Inflammatory macrophage (primary cell): ENCODE measurements at regions not wholly inside any gene's neighbourhood (a gene's known extent, or its start where the extent isn't known, plus 50 kb on each side); places are given as distances from the start of the nearest gene placed in this dataset.
A peak's percentile ranks its signal among the peaks of the same experiment; 100 is the strongest.
"Not testable (repeated sequence)": the region's sequence is repeated elsewhere in the genome, so short reads cannot be mapped to it uniquely, and the experiment has no call there.

ENCODE experiments used
- DNase-seq, 2 donors: peaks; one replicate each; pipeline ENCODE4 v3.0.0-alpha.2; 2020 to 2022

DNA sequence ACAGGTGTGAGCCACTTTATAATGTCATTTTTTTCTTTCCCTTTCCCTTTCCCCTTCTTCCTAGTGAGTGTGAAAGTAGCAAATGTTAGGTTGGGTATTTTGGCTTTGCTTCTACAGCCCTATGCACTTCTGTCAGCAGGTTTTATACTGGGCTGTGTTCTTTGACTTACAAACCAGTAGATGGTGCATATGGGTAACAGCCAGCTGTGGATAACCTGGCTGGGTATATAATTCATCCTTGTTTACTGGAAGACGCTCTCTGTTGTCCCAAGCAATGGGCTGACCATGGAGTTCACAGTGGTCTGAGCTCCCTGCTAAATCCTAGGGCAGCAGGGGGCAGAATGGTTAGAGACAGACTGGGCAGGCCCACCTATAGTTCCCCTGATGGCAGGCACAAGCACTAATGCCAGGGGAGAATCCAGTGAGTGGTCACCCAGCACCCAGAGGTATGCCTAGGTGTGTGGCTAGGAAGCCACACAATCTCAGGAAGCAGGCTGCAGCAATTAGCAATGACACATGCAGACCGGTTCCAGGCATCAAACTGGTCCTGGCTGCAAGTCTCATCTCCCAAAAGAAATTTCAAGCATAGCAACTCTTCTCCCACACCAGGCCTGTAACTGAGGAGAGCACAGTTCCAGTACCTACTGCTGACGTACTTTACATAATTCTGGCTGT lies 592.7 kb upstream of the MAN1A1 start:
- no peak for DNase-seq

DNA sequence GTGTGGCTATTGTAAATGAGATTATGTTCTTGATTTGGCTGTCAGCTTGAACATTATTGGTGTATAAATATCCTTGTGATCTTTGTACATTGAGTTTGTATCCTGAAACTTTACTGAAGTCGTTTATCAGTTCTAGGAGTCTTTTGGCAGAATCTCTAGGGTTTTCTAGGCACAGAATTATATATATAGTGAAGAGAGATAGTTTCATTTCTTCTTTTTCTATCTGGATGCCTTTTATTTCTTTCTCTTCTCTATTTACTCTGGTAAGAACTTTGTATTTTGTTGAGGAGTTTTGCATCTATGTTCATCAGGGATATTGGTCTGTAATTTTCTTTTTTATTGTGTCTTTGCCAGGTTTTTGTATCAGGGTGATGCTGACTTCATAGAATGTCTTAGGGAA lies 589.2 kb upstream of the MAN1A1 start:
- no peak for DNase-seq

DNA sequence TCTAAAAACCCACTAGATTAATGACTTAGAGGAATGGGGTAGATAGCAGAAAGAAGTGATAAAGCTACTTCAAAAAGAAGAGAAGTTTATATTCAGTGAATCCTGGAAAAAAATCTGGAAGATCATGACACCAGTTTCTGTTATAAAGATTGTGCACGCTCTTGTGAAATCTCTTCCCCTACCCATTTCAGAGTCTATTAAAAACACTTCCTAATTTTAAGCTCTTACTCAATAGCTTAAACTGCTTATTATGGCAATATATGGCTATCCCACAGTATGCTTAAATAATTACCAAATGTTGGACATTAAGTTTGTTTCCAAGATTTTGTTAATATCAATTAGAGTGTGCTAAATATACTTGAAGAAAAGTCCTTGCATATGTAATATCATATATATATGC lies 585.3 kb upstream of the MAN1A1 start:
- peak; percentile 21 to 70 for DNase-seq

DNA sequence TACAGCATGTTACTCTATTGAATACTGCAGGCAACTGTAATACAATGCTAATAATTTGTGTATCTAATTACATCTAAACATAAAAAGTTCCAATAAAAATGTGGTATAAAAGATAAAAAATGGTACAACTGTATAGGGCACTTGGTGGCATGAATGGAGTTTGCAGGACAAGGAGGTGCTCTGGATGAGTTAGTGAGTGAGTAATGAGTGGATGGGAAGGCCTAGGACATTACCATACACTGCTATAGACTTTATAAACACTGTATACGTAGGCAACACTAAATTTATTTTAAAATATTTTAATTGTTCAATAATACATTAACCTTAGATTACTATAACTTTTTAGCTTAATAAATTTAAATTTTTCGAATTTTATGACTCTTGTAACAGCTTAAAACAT lies 579.6 kb upstream of the MAN1A1 start:
- DNase-seq = no peak

DNA sequence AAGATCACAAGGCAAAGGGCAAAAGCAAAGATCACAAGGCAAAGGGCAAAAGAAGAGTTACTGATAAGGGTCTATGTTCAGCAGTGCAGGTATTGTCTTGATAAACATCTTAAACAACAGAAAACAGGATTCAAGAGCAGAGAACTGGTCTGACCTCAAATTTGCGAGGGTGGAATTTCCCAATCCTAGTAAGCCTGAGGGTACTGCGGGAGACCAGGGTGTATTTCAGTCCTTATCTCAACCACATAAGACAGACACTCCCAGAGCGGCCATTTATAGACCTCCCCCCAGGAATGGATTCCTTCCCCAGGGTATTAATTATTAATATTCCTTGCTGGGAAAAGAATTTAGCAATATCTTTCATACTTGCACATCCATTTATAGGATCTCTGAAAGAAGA lies 575.3 kb upstream of the MAN1A1 start:
- not testable (repeated sequence) for DNase-seq

DNA sequence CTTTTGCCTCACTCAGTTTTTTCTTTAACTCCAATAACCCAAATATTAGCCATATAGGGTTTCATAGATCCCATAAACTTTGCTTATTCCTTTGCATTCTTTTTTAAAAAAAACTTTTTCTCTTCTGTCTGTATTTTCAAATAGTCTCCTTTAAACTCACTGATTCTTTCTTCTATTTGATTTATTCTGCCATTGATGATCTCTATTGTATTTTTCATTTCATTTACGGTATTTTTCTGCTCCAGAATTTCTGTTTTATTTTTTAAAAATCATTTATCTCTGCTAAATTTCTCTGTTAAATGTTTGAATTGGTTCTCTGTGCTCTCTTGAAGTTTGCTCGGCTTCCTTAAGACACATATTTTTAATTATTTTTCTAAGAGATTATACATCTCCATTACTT lies 573.3 kb upstream of the MAN1A1 start:
- DNase-seq = no peak

DNA sequence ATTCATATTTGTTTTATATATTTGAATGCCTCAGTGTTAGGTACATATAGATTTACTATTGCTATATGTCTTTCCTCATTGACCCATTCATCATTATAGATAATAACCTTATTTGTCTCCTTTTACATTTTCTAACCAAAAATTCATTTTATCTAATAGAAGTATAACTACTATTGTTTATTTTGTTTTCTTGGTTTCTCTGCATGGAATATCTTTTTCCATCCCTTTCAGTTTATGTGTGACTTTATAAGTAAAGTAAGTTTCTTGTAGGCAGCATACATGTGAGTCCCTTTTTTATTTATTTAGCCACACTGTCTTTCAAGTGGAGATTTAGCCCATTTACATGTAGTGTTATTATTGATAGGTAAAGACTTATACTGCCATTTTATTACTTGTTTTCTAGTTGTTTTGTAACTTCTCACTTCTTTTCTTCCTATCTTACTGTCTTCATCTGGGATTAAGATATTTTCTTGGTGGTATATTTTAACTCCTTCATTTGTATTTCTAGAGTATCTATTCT lies 572.0 kb upstream of the MAN1A1 start:
- DNase-seq = no peak

DNA sequence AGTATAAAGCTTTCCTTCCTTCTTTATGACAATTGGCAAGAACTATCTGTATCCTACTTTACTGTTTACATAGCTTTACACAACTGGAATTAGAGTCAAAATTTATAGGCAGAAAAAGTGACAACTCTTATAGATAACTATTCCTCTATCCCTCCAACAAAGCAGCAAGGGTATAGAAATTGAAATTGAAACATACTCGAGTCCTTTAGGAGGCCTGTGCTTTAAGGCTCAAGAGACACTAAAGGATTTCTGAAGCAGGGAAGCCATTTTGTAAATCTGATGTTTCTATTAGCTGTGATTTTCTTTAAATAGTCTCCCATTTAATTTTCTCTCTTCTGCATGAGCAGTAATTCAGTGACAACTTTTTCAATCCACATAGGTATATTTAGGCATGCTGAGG lies 567.6 kb upstream of the MAN1A1 start:
- no peak for DNase-seq

DNA sequence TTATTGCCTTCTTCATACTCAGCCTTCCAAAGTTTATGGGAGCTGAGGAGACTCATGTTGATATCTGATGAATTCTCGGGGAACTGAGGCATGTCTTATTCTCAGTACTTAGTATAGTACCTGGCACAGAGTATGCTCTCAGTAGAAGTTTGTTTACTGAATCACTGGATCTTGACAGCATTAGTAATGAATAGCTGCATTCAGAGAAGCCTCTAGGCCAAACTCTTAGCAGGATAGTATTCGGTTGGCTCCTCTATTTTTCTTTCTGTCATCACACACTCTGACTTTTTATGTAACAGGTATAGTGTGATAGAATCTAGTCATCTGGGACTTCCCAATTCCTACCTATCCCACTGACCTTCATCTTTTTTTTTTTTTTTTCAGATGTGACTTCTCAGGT lies 566.4 kb upstream of the MAN1A1 start:
- no peak for DNase-seq

DNA sequence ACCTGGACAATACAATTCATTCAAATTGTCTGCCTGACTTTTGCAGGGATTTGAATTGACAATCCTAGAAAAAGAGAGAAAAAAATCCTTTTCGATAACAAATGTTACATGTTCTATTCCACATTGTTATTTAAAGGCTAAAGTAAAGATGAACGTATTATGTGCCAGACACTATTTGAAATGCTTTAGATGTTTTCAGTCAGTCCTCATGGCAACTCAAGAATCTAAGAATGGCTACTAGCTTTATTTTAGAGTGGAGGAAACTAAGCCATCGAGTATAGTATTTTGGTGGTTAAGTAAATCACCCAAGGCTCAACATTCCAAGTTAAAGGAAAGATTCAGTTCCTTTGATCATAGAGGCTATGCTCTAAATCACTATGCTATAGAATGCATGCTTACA lies 558.6 kb upstream of the MAN1A1 start:
- DNase-seq = no peak

DNA sequence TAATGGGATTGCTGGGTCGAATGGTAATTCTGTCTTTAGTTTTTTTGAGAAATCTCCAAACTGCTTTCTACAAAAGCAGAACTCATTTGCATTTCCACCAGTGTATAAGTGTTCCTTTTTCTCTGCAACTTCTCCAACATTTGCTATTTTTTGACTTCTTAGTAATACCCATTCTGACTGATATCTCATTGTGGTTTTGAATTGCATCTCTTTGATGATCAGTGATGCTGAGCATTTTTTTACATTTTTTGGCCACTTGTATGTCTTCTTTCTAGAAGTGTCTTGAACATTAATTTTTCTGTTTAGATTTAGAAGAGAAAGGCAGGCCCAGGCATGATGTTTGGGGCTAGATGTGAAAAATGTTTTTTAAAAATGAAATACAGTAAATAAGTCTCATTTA lies 553.1 kb upstream of the MAN1A1 start:
- DNase-seq = peak; percentile 48 to 49

DNA sequence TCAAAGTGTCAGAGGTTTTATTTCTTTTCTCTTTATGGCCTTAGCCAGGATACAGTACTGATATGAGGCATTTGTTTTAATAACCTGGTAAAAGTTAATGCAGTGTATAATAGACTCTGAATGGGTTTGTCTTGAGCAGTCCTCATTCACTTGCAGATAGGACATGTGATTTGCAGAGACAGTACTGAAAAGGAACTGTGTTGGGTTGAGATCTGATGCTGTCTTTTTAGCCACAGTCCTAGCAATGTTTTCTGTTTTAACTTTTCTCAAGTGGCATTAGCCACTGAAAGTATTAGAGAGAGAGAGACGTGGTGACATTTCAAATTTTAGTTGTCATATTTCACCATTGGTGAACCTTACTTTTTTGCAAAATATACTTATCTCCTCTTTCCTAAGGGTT lies 547.2 kb upstream of the MAN1A1 start:
- DNase-seq = no peak

DNA sequence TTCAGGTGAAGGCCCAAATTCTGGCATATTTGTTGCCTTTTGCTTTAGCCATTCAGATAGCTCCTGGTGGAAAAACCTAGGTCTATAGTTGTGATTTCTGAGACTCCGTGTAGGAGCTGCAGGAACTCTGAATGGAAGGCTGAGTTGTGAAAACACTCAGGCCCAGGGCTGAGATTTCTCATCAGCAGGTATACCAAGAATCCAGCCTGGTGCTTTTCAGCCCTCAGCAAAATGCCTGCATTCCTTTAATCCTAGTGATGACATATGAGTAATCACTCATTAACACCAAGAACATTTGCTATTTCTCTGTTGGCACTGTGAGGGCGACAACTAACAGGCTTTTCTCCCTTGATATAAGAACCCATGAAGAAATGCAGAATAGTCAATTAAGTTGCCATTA lies 546.1 kb upstream of the MAN1A1 start:
- no peak for DNase-seq

DNA sequence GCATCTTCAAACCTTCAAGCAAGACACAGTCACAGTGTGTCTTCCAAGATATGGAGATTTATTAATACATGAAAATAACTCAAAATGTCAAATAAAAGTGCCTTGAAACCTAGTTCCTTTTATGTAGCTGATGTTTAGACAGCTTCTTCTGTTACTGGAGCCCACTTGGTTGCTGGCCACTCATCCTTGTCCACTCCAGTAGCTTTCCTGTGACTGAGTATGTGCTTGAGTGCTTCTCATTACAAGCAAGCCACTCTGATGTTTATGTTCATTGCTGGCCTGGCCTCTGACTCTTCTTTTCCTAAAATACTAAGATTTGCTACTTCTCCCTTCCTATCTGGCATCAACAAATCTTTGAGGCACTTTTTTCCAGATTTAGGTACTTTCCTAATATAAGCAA lies 545.2 kb upstream of the MAN1A1 start:
- DNase-seq = no peak

DNA sequence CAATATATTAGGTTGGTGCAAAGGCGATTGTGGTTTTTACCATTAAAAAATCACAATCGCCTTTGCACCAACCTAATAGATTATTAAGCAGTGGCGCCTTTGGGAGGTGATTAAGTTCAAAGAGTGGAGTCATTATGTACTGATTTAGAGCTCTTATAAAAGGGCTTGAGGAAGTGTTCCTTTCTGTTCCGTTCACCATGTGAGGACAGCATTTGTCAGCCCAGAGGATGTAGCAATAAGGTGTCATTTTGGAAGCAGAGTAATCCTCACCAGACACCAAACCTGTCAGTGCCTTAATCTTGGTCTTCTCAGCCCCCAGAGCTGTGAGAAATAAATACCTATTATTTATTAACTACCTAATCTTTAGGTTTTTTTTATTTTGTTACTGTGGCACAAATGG lies 542.1 kb upstream of the MAN1A1 start:
- DNase-seq = peak; percentile 22 to 58

DNA sequence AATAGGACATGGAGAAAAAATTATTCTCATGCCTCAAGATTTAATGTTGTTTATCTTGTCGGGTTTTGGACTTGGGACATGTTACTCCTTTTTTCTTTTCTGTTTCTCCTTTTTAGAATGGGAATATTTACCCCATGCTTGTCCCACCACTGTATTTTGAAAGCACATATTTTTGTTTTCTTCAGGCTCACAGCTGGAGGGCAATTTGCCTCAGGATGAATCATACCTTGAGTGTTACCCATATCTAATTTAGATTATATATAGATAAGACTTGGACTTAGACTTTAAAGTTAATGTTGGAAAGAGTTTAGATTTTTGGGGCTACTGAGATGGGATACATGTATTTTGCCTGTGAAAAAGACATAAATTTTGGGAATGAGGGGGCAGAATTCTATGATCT lies 541.6 kb upstream of the MAN1A1 start:
- DNase-seq = no peak

DNA sequence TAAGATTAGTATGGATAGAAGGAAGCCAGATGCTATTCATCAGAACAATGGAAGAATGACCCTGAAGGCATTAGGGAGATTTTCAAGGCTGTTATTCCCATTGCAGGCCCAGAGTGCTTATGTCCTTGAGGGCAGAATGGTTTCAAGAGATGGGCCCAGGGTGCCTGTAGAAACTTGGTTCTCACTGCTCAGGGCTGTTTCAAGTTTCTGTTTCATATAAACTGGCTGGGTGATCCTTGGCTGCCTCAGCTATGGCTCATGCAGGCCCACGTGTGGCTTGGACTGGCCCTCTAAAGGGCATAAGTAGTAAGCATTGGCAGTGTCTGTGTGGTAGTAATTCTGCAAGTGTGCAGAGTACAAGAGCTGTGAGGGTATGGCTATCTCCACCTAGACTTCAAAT lies 540.9 kb upstream of the MAN1A1 start:
- DNase-seq = no peak

DNA sequence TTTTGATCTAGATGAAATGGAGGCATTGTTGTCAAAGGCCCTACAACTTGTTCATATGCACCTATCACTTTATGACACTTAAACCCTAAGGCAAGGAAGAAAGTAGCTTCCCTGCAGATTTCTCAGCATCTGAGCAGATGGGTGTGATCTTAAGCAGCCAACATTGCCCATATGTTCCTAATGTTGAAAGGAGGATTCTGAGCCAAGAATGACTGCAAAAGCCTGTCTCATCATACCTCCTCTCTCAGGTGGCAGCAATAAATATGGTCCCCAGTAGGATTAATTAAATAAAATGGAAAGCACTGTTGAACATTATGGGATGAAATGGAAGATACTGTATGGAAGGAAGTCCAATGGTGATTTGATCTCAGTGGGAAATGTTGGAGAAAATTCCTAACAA lies 538.1 kb upstream of the MAN1A1 start:
- DNase-seq = no peak

DNA sequence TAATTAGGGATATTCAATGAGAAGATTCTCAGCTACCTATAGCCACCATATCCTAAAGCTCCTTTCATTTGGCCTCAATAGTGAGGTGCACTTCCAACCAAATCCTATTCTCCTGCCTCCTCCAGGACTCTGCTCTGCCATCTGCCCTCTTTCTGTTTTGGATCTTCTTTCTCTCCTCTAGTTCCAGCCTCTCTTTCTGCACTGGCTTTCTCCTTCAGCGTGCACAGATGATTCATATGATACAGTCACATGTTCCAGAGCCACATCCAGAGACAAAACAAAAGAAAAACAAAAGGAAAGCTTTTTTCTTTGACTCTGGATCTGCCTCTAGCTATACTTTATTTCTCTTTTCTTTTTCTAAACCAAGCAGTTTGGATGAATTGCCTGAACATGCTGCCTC lies 531.9 kb upstream of the MAN1A1 start:
- no peak for DNase-seq

DNA sequence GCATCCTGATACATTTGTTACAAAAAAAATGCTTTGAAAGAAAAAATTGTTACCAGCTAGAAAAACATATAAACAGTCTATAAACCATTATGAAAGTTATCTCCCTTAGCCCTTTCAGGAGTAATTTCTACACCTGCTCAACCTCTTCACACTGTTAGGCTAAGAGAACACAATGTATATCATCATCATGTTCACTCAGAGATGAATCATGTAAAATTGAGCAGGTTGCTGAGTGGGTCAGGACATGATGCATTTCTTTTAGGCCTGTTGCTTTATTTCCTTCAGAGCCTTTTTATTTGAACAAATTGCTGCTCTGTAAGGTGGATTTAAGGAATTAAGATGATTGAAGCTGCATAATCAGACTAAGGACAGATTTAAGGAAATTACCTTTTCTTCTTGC lies 531.3 kb upstream of the MAN1A1 start:
- no peak for DNase-seq

DNA sequence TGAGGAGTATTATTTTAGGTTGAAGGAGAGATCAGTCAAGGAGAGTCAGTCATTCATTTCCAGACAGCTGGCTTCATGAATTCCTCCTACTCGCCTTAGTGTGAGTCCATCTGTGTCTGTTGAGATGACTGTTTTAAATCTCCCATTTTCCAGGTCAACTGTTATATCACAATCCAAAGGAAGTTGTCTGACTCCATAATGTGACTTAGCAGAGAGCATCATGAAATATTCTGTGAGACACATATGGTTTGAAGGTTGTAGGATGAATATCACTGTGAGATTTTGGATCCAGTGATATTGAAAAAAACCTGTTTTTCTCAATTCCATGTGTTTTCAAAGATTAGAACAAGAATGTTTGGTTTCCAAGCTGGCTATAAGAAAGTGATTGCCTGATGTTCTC lies 530.2 kb upstream of the MAN1A1 start:
- DNase-seq = no peak

DNA sequence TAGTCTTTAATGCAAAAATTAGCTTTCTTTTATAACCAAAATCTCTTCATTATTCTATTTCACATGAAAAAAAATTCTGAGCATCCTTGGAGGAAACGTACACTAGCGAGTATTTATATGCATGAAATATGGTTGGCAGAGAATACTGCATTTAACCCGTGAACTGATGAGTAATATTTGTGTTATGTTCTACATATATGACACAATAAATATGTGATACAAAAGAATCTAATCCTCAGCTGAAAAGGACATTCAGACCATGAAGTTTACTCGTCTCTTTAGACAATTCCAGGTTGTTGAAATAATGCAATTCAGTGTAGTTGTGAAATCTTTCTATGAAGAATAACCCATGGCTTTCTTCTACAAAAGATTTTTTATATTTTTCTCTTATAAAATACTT lies 524.8 kb upstream of the MAN1A1 start:
- DNase-seq = no peak

DNA sequence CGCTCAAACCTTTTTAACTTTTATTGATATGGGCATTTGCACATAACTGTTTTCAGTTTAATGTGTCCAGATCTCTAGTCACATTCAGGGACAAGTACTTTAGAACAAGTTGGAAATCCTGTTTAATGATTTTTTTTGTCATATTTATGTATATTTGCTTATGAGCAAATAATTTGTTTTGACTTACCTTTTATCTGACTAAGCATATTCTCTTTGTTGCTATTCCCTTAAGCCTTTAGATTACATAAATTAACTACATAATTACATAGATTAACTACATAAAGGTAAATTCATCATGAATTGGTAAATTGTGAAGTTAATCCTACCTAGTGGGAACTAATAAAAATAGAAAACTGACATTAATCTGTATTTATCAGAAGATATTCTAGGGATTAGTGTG lies 523.5 kb upstream of the MAN1A1 start:
- no peak for DNase-seq

DNA sequence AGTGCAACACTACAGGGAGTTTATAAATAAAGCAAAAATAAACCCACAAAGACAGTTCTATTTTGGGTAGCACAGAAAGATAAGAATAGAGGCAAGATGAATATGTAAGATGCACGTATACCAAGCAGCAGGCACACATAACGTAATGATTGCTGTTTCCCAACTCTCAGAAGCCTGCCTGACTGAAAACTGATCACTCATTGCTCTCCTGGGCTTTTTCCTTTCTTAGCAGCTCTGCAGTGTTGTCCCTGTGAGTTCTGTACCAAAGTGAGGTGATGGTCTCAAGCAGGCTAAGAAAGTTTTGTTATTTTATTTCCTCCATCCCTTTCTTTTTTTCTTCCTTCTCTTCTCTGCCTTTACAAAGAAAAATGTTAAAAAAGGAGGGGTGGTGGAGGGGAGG lies 522.0 kb upstream of the MAN1A1 start:
- DNase-seq = no peak
